GM10266 (cell line): ENCODE measurements at regions not wholly inside any gene's neighbourhood (a gene's known extent, or its start where the extent isn't known, plus 50 kb on each side); places are given as distances from the start of the nearest gene placed in this dataset.

Experiments
- DNase-seq: peaks from one replicate; pipeline ENCODE4 v3.0.0; 2012; ENCODE audit errors: extremely low spot score
- TF ChIP-seq, protein P1 (sequence below): IDR thresholded peaks from 2 replicates; pipeline ENCODE4 v1.5.1; 2012; ENCODE audit warnings: mild to moderate bottlenecking, low read depth; ENCODE audit not compliant: control insufficient read depth, insufficient read depth; ENCODE audit errors: missing control alignments

DNA sequence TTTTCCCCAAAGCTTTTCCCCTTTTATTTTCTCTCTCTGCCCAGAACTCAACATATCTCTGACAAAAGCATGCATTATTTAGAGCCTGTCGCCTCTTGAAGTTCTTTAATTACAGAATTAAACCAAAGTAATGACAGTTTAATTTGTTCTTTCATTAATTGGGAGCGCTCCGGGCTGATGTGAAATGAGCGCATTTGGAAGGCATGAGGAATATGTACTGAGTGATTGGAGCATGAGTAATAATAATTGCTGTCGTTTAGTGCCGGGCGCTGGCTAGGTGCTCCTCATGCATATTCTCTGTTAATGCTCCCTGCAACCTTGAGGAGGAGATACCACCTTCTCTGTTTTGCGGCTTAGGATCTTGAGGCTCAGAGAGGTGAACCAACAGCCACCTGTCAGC, 120.5 kb downstream of the SLC25A47 start:
- TF ChIP-seq, protein P1, sequence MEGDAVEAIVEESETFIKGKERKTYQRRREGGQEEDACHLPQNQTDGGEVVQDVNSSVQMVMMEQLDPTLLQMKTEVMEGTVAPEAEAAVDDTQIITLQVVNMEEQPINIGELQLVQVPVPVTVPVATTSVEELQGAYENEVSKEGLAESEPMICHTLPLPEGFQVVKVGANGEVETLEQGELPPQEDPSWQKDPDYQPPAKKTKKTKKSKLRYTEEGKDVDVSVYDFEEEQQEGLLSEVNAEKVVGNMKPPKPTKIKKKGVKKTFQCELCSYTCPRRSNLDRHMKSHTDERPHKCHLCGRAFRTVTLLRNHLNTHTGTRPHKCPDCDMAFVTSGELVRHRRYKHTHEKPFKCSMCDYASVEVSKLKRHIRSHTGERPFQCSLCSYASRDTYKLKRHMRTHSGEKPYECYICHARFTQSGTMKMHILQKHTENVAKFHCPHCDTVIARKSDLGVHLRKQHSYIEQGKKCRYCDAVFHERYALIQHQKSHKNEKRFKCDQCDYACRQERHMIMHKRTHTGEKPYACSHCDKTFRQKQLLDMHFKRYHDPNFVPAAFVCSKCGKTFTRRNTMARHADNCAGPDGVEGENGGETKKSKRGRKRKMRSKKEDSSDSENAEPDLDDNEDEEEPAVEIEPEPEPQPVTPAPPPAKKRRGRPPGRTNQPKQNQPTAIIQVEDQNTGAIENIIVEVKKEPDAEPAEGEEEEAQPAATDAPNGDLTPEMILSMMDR = no peak
- no peak for DNase-seq

DNA sequence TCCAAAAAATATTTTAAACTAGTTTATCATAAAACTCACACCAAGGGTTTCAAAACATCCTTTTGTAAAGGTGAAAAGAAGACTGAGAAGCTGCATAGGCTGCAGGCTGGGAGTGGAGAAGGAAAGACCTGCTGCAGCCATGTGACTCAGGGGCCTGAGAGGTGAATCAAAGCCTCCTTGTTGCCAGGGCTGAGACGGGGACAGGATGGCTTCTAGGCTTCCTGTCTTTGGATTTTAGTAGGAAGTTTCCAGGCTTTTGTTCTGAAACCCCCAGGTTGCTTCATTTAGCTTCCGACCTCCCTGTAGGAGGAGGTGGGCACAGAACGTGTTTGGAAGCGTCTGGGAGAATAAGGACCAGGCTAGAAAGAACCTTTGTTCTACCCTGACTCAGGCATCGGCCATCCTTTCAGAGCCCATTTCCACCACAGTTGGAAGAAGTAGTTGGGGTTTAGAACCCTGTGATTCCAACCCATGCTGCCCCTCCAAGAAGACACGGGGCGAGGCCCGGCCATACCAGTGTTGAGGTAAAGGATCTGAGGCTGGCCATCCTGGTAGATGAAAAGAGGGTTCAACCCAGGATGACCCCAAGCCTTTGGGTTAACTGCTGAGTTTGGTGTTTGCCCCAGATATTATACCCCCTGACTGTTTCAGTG, 122.4 kb downstream of the SLC25A47 start:
- DNase-seq = no peak
- TF ChIP-seq, protein P1 = no peak

DNA sequence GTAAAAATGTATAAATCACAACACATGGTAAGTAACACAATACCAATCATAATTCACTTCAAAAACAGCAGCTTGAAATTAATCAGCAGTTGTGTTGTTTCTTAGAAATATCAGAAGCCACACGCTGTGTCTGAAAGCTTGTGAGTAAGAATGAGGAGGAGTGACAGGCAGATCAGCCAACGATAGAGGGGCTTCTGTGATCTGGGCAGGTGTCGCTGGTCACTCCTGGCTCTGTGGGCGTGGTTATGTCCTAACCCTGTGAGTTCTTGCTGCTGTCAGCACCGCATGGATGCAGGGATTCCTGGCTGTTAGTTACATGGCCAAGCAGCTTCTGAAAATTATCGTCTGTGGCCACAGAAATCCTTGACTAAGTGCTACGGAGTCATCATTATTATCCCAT, 123.4 kb downstream of the SLC25A47 start:
- TF ChIP-seq, protein P1 = no peak
- DNase-seq = no peak

DNA sequence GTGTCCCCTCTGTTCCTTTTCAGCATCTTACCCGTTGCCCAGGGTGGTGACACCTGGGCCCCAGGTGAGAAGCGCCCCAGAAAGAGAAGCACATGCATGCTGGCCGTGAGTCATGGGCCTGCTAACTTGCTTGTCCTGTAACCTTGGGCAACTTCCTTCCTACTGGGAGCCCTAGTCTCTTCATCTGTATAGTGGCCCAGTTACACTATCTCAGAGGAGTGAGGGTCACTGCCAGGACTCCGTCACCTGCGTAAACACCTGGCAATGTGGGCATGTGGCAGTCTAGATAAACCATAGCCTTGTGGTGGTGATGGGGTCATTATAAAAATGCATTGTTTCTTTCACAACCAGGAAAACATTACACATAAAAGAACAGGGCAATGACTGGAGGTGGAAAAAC, 125.2 kb downstream of the SLC25A47 start:
- TF ChIP-seq, protein P1 = no peak
- DNase-seq = no peak

DNA sequence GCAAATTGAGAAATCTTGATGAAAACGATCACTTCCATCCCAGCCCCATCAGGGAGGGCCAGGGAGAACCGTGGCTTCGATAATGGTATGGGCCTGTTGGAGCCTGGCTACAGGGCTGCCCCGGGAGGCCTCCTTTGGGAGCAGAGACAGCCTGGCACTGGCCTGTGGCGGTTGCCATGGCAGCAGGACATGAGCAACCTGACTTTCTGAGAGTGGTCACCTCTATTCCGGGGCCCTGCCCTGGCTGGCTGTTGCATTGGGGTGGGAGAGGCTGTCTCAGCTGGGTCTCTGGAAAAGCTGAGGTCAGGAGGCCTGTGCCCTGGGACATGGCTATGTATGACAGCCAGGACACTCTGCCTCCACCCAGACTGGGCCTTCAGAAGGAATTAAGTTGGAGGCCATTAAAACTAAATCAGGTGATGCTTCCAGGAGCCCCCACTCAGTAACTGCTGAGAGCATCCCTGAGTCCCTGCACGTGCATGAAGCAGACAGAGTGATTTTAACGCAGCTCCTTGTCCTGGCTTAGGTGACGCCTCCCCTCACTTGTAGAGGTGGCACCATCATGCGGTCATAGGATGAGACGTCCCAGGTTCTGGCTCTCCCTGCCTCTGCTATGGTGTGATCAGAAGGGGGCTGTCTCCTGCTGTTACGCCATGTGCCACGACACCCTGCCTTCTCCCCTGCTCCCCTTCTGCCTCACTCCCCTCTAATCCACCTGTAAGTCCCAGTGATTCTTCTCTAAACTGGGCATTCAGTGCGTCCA, 126.3 kb downstream of the SLC25A47 start:
- TF ChIP-seq, protein P1 = no peak
- no peak for DNase-seq

DNA sequence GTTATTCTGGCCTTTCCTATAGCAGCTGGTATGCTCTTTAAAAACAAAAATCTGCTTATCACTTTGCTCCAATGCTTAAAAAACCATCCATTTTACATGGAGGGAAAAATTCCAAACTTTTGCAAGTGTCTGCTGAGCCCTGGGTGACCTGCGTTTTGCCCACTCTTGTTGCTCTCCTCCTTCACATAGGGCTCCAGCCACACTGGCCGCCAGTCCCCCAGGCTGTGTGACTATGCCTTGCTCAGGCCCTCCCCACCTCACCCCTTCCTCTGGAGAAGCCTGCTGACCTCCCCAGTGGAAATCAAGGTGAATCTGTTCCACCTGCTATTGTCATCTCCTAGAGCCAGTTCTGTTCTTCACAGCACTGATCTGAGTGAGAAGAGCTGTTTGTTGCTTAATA, 126.9 kb downstream of the SLC25A47 start:
- TF ChIP-seq, protein P1 = no peak
- DNase-seq = no peak

DNA sequence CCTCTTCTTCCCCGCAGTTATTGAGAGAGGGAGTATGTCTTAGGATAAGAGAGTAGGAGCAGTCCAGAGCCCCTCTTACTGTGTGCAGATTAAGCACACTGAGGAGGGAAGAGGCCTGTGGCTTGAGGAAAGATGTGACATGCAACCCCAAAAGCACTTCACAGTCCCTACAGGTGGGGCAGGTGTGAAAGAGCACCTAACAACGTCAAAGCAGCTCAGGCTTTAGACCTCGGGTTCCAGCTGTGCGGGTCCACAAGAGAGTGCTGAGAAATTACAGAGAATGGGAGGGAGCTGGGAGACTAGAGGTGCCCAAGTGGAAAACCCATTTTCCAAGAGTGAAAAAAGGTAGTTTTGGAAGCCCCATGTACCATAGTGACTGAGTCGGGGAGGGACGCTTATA, 127.6 kb downstream of the SLC25A47 start:
- no peak for DNase-seq
- TF ChIP-seq, protein P1 = no peak
